Endothelial cell (in vitro differentiated cells): ENCODE measurements at regions not wholly inside any gene's neighbourhood (a gene's known extent, or its start where the extent isn't known, plus 50 kb on each side); places are given as distances from the start of the nearest gene placed in this dataset.

ENCODE experiments used
- DNase-seq: peaks from one replicate; pipeline ENCODE4 v3.0.0; 2021; ENCODE audit warnings: low spot score
- H3K27ac Mint-ChIP-seq: one replicate; pipeline ENCODE4 v1.8.0; 2021; ENCODE audit warnings: mixed read lengths, inconsistent platforms; ENCODE audit not compliant: unreplicated experiment
- H3K27me3 Mint-ChIP-seq: one replicate; pipeline ENCODE4 v1.8.0; 2021; ENCODE audit warnings: mild to moderate bottlenecking, moderate library complexity, mixed read lengths, inconsistent platforms; ENCODE audit not compliant: unreplicated experiment
- H3K36me3 Mint-ChIP-seq: one replicate; pipeline ENCODE4 v1.8.0; 2021; ENCODE audit warnings: mild to moderate bottlenecking, low read depth, mixed read lengths, inconsistent platforms; ENCODE audit not compliant: unreplicated experiment
- H3K4me1 Mint-ChIP-seq: one replicate; pipeline ENCODE4 v1.8.0; 2021; ENCODE audit warnings: mild to moderate bottlenecking, mixed read lengths, inconsistent platforms; ENCODE audit not compliant: unreplicated experiment
- H3K4me3 Mint-ChIP-seq: one replicate; pipeline ENCODE4 v1.8.0; 2021; ENCODE audit warnings: mild to moderate bottlenecking, mixed read lengths, inconsistent platforms; ENCODE audit not compliant: unreplicated experiment
- H3K9me3 Mint-ChIP-seq: one replicate; pipeline ENCODE4 v1.8.0; 2021; ENCODE audit warnings: mixed read lengths, inconsistent platforms; ENCODE audit not compliant: unreplicated experiment
- CTCF ChIP-seq: fragments of 200-600 bp; sonication (generic); IDR thresholded peaks from one replicate; pipeline ENCODE4 v1.5.0; 2021; ENCODE audit warnings: antibody characterized with exemption; ENCODE audit not compliant: unreplicated experiment

GRCh38 chr22:46057246-46058090 lies 80.5 kb upstream of the WNT7B start:
- H3K36me3 Mint-ChIP-seq = no peaks in the 10 kb centered on the region

GRCh38 chr22:46058091-46058420 lies 81.1 kb upstream of the WNT7B start:
- Mint-ChIP-seq H3K36me3 (no peaks in the 10 kb centered on the region), H3K27me3 (peaks cover 4% of the 10 kb centered on the region), H3K9me3 (no peaks in the 10 kb centered on the region), H3K4me1 (peaks cover 2% of the 10 kb centered on the region), H3K27ac (no peak overlapping the region), H3K4me3 (no peak overlapping the region)
- no peak for TF ChIP-seq CTCF
- DNase-seq = no peak

More at GRCh38 chr22:46057246-46058090, 80.5 kb upstream of the WNT7B start:
- no peak for TF ChIP-seq CTCF
- H3K9me3 Mint-ChIP-seq = no peaks in the 10 kb centered on the region
- H3K4me1 Mint-ChIP-seq = peaks cover 2% of the 10 kb centered on the region
- DNase-seq = no peak
- H3K27ac Mint-ChIP-seq = no peak overlapping the region
- H3K27me3 Mint-ChIP-seq = peaks cover 4% of the 10 kb centered on the region
- H3K4me3 Mint-ChIP-seq = no peak overlapping the region

DNA sequence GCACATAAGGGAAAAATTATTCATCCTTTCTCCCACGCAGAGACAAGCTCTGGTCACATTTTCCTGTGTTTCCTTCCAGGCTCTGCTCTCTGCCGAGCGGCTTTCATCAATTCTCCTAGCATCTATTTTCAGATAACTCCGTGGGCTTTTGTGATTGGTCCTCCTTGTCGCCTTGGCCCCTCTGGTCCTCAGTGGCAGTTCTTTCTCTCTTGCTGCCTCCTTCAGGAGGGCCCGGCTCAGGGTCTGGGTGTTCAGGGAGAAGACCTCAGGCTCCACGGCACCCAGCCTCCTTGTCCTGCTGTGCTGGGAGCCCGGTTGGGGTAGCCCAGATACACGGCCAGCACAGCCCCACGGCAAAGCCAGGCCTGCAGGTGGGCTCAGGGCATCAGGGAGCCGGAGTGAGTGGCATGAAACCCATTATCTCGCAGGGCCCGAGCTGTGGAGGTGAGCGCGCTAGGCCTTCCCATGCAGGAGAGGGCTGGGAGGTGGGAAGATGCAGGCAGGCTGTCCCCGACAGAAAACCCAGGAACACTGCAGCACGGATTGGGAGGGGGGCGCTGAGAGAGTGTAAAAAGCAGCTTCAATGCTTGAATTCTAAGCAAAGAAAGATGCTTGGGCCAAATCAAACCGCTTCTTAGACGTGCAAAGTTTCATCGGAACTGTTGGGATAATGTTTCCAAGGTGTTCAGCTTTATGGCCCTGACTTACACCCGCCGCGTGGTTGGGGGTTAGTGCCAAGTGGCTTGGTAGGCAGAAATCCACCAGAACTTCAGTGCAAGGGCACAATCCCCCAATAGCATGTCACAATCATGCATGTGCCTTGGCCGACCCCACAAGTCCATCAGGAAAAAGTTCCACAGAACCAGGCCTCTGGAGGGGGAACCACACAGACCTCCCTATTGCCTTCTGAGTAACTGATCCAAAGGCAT lies 81.9 kb upstream of the WNT7B start:
- Mint-ChIP-seq H3K27me3 (peaks cover 9% of the 10 kb centered on the region), H3K36me3 (no peaks in the 10 kb centered on the region), H3K4me1 (peaks cover 2% of the 10 kb centered on the region), H3K9me3 (no peaks in the 10 kb centered on the region), H3K4me3 (no peak overlapping the region), H3K27ac (no peak overlapping the region)
- DNase-seq = no peak
- no peak for TF ChIP-seq CTCF

DNA sequence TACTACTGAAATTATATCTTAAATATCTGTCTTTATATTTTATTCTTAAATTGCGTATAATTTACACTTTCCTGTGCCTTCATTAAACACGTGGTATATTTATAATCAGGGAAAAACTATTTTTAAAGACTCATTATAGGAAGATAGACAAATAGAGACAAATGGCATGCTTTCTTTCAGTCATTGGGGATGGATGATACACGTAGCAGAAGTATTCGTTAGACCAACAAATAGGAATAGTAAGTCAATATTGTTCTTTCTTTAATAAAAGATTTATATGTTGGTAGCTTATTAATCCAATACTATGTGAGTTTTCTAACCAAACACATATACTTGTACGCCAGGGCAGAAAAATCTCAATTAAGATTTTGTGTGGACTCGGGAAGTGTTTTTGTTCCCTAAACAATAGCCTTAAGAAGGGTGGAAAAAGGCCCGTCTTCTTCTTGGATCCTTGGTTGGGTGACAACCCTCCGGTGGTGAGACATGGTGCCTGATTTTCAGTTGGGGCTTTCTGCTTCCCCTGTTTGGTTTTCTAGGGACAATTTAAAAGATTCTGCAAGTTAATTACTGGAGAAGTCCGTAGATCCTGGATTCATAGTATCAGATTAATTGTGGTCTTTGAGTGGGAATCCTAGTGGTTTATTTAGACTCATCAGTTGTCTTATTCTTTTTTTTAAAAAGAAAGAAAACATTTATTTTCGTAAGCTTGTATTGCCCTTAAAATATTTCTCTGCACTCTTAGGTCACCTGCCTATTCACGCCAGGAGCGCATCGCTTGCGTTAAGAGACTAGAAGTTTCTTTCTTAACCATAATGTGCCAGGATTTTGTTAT lies 83.5 kb upstream of the WNT7B start:
- peaks cover 11% of the 10 kb centered on the region for H3K27me3 Mint-ChIP-seq
- DNase-seq = no peak
- no peaks in the 10 kb centered on the region for H3K4me1 Mint-ChIP-seq
- H3K27ac Mint-ChIP-seq = no peak overlapping the region
- no peaks in the 10 kb centered on the region for H3K9me3 Mint-ChIP-seq
- no peak overlapping the region for H3K4me3 Mint-ChIP-seq
- H3K36me3 Mint-ChIP-seq = no peaks in the 10 kb centered on the region
- TF ChIP-seq CTCF = no peak
